ENCODE measurements at regions not wholly inside any gene's neighbourhood (a gene's known extent, or its start where the extent isn't known, plus 50 kb on each side); places are given as distances from the start of the nearest gene placed in this dataset.

GRCh38 chr14:34231626-34232025 is 230.4 kb downstream of the SPTSSA start:
- ATAC-seq: no peak
- POLR2A ChIA-PET: no interaction called here
- no peaks in the 10 kb centered on the region for H3K79me2 ChIP-seq (ENCODE audit: control insufficient read depth, insufficient read depth, low read length)
- no peak for TF ChIP-seq FOXM1 (IDR thresholded peaks at IDR 0.05; ENCODE audit: low read depth)
- no peak for TF ChIP-seq FOXM1 (CRISPR knock-in tag; IDR thresholded peaks at IDR 0.05; ENCODE audit: low read depth)
- no peak for TF ChIP-seq NFIC (IDR thresholded peaks at IDR 0.05)
- TF ChIP-seq PHB (CRISPR knock-in tag; IDR thresholded peaks at IDR 0.05): no peak
- TF ChIP-seq IFI16 (CRISPR knock-in tag; IDR thresholded peaks at IDR 0.05): no peak
- no peak for TF ChIP-seq DDX20 (tag; IDR thresholded peaks at IDR 0.05; ENCODE audit: low read depth)
- no peak for TF ChIP-seq ASH1L (IDR thresholded peaks at IDR 0.05; ENCODE audit: borderline replicate concordance, low read depth, partially characterized antibody)
- TF ChIP-seq MCM7 (IDR thresholded peaks at IDR 0.05): no peak
- no peak for TF ChIP-seq POLR2B (IDR thresholded peaks at IDR 0.05; ENCODE audit: low read depth, partially characterized antibody)
- TF ChIP-seq PRPF4 (IDR thresholded peaks at IDR 0.05; ENCODE audit: insufficient read depth, low read depth, low read length, poor library complexity, severe bottlenecking): no peak
- TF ChIP-seq NR4A1 (CRISPR knock-in tag; IDR thresholded peaks at IDR 0.05): no peak
- TF ChIP-seq NR4A1 (tag; IDR thresholded peaks at IDR 0.05): no peak
- no peak for TF ChIP-seq ZNF197 (CRISPR knock-in tag; IDR thresholded peaks at IDR 0.05; ENCODE audit: low read depth)
- no peak for TF ChIP-seq HCFC1 (IDR thresholded peaks at IDR 0.05; ENCODE audit: low read depth, low read length)
- TF ChIP-seq, protein P1, sequence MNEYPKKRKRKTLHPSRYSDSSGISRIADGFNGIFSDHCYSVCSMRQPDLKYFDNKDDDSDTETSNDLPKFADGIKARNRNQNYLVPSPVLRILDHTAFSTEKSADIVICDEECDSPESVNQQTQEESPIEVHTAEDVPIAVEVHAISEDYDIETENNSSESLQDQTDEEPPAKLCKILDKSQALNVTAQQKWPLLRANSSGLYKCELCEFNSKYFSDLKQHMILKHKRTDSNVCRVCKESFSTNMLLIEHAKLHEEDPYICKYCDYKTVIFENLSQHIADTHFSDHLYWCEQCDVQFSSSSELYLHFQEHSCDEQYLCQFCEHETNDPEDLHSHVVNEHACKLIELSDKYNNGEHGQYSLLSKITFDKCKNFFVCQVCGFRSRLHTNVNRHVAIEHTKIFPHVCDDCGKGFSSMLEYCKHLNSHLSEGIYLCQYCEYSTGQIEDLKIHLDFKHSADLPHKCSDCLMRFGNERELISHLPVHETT (CRISPR knock-in tag; conservative IDR thresholded peaks at IDR 0.05 in 1 of 2, IDR thresholded peaks at IDR 0.05 in 1 of 2): no peak
- TF ChIP-seq DMBX1 (CRISPR knock-in tag; IDR thresholded peaks at IDR 0.05; ENCODE audit: borderline replicate concordance): no peak
- TF ChIP-seq CAMTA2 (CRISPR knock-in tag; conservative IDR thresholded peaks at IDR 0.05): no peak
- no peak for TF ChIP-seq CHD4 (IDR thresholded peaks at IDR 0.05; ENCODE audit: insufficient read depth, insufficient replicate concordance, low read depth, low read length, poor library complexity, severe bottlenecking)
- TF ChIP-seq, protein P2, sequence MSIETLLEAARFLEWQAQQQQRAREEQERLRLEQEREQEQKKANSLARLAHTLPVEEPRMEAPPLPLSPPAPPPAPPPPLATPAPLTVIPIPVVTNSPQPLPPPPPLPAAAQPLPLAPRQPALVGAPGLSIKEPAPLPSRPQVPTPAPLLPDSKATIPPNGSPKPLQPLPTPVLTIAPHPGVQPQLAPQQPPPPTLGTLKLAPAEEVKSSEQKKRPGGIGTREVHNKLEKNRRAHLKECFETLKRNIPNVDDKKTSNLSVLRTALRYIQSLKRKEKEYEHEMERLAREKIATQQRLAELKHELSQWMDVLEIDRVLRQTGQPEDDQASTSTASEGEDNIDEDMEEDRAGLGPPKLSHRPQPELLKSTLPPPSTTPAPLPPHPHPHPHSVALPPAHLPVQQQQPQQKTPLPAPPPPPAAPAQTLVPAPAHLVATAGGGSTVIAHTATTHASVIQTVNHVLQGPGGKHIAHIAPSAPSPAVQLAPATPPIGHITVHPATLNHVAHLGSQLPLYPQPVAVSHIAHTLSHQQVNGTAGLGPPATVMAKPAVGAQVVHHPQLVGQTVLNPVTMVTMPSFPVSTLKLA (conservative IDR thresholded peaks at IDR 0.05): no peak
- TF ChIP-seq TAF9B (IDR thresholded peaks at IDR 0.05; ENCODE audit: partially characterized antibody): no peak
- TF ChIP-seq GTF2A2 (tag; IDR thresholded peaks at IDR 0.05): no peak
- DNase-seq (ENCODE audit: extremely low read depth in 1 of 4, low spot score in 3 of 4): no peak
- H3K9ac ChIP-seq (ENCODE audit: insufficient read depth in 1 of 2, low read depth in 2 of 2, low read length in 2 of 2): no peak overlapping the region
- H2AFZ ChIP-seq (ENCODE audit: low read depth, low read length): no peak overlapping the region
- H3K27me3 ChIP-seq (ENCODE audit: control insufficient read depth in 2 of 2, insufficient read depth in 2 of 2, low read length in 2 of 2): no peaks in the 10 kb centered on the region
- intact Hi-C loops (cut with micrococcal nuclease): no loop called here
- no peak overlapping the region for H3K4me2 ChIP-seq (ENCODE audit: insufficient read depth, low read length)
- no peak for FAIRE-seq
- no peaks in the 10 kb centered on the region for H4K20me1 ChIP-seq (replicated peaks; ENCODE audit: control insufficient read depth, insufficient read depth, low read length)
- in situ Hi-C loops (cut with MboI): no loop called here
- 0% methylated on average over 5 of the region's 5 CpGs for WGBS (ENCODE audit: insufficient coverage, low coverage, missing lambda C conversion rate)
- H3K9me3 ChIP-seq (replicated peaks; ENCODE audit: control insufficient read depth, insufficient read depth, low read depth, low read length): no peaks in the 10 kb centered on the region
- H3K4me1 ChIP-seq (replicated peaks in 1 of 2; ENCODE audit: control insufficient read depth in 2 of 2, insufficient read depth in 2 of 2, low read length in 2 of 2): no peaks in the 10 kb centered on the region; a peak in 1 of 5 replicates
- no peaks in the 10 kb centered on the region for H3K9me1 ChIP-seq (ENCODE audit: control insufficient read depth, insufficient read depth, low read length)
- H3K27ac ChIP-seq (ENCODE audit: extremely low read depth, low read depth, low read length): no peak overlapping the region
- H3K36me3 ChIP-seq (ENCODE audit: control insufficient read depth, insufficient read depth, low read length): no peaks in the 10 kb centered on the region
- CTCF ChIA-PET (ENCODE audit: low intra/inter-chr PET ratio): interaction anchor here (0.5 kb wide), 1 partner anchor 1870 kb away, joined by 3 read pairs; no protein-coding TSS in a partner anchor
- no TSS peak for BruUV-seq (replicated peaks)
- H3K4me3 ChIP-seq: no peak overlapping the region

Measured in K562 (cell line).